DOHH2 (cell line): ENCODE measurements at regions not wholly inside any gene's neighbourhood (a gene's known extent, or its start where the extent isn't known, plus 50 kb on each side); places are given as distances from the start of the nearest gene placed in this dataset.

Experiments used
- CTCF ChIP-seq: fragments of 200-600 bp; sonication (generic); IDR thresholded peaks from one replicate; pipeline ENCODE4 v1.5.1; 2014; ENCODE audit warnings: antibody characterized with exemption, mild to moderate bottlenecking, low read depth, low read length; ENCODE audit not compliant: poor library complexity, severe bottlenecking
- EZH2phosphoT487 ChIP-seq: fragments of 200-600 bp; sonication (generic); IDR thresholded peaks from 2 replicates; pipeline ENCODE4 v1.6.1; 2017; ENCODE audit warnings: borderline replicate concordance, mild to moderate bottlenecking, antibody characterized with exemption, low read length, moderate library complexity, mixed read lengths

- no peak for TF ChIP-seq CTCF
- TF ChIP-seq EZH2phosphoT487: no peak
Observed at GRCh38 chr10:36073796-36074345, 431.8 kb upstream of the FZD8 start.
